H1 (cell line): ENCODE measurements at regions not wholly inside any gene's neighbourhood (a gene's known extent, or its start where the extent isn't known, plus 50 kb on each side); places are given as distances from the start of the nearest gene placed in this dataset.

Experiments
- CTCF ChIA-PET: fragments of 300-600 bp; sonication (Branson Sonifier 250); formaldehyde crosslinking; loops from one replicate; lab custom pipeline; 2021; ENCODE audit not compliant: partially characterized antibody; lab: Charles Lee
- POLR2A ChIA-PET: fragments of 300-600 bp; sonication (Branson Sonifier 250); formaldehyde crosslinking; loops from one replicate; lab custom pipeline; 2021; ENCODE audit warnings: inconsistent platforms; ENCODE audit not compliant: partially characterized antibody; lab: Charles Lee
- DNase-seq, 2 experiments: peaks; one replicate each; pipeline versions ENCODE4 v3.0.0 to v3.0.0-alpha.2; 2010 to 2022; ENCODE audit warnings: low spot score in 2 of 2, low read depth in 1 of 2, mixed read lengths in 1 of 2
- FAIRE-seq: peaks from 2 replicates; lab custom pipeline; 2011; peaks lifted over from hg19 to GRCh38; lab: Jason Lieb, UNC
- H2AFZ ChIP-seq: 2 replicates; pipeline ENCODE4 v1.8.1; 2012; ENCODE audit warnings: low read length, inconsistent platforms
- H2AK5ac ChIP-seq: 2 replicates; pipeline ENCODE4 v1.6.1; 2013; ENCODE audit warnings: low read depth, low read length
- H2BK120ac ChIP-seq: replicated peaks from 2 replicates; pipeline ENCODE3; 2013; ENCODE audit warnings: low read depth, low read length, inconsistent platforms
- H2BK12ac ChIP-seq: 2 replicates; pipeline ENCODE4 v1.6.1; 2013; ENCODE audit warnings: low read depth, low read length
- H2BK15ac ChIP-seq: 2 replicates; pipeline ENCODE4 v1.6.1; 2013; ENCODE audit warnings: low read length
- H2BK20ac ChIP-seq: 2 replicates; pipeline ENCODE4 v1.6.1; 2013; ENCODE audit warnings: low read length
- H2BK5ac ChIP-seq: 2 replicates; pipeline ENCODE4 v1.6.1; 2013; ENCODE audit warnings: low read depth, low read length
- H3K14ac ChIP-seq: 2 replicates; pipeline ENCODE4 v1.6.1; 2013; ENCODE audit warnings: inconsistent platforms; ENCODE audit not compliant: insufficient read length
- H3K18ac ChIP-seq: 2 replicates; pipeline ENCODE4 v1.6.1; 2013; ENCODE audit warnings: low read length; ENCODE audit errors: extremely low read depth
- H3K23ac ChIP-seq: 2 replicates; pipeline ENCODE4 v1.6.1; 2013; ENCODE audit warnings: inconsistent platforms; ENCODE audit not compliant: insufficient read length
- H3K23me2 ChIP-seq: 2 replicates; pipeline ENCODE4 v1.6.1; 2013; ENCODE audit warnings: low read depth, low read length
- H3K27ac ChIP-seq: 2 replicates; pipeline ENCODE4 v1.6.1; 2011; ENCODE audit warnings: low read depth, low read length, inconsistent platforms
- H3K27me3 ChIP-seq, 4 experiments: replicated peaks in 1 of 4; 1 replicate in 1 of 4; 2 replicates in 3 of 4; pipeline versions ENCODE4 v1.6.1 to v1.8.1; 2011 to 2013; ENCODE audit warnings: low read length in 3 of 4, mild to moderate bottlenecking in 3 of 4, inconsistent platforms in 2 of 4, mixed read lengths in 2 of 4, moderate library complexity in 1 of 4; ENCODE audit not compliant: control insufficient read depth in 3 of 4, insufficient read depth in 3 of 4; ENCODE audit errors: extremely low read depth in 1 of 4
- H3K36me3 ChIP-seq, 4 experiments: 2 replicates each; pipeline versions ENCODE4 v1.6.1 to v1.8.1; 2011 to 2013; ENCODE audit warnings: mild to moderate bottlenecking in 4 of 4, low read length in 3 of 4, moderate library complexity in 2 of 4, control low read depth in 1 of 4, inconsistent platforms in 1 of 4; ENCODE audit not compliant: insufficient read depth in 4 of 4, control insufficient read depth in 2 of 4
- H3K4ac ChIP-seq: replicated peaks from 2 replicates; pipeline ENCODE3; 2013; ENCODE audit warnings: low read length, low read depth, mixed read lengths, inconsistent platforms; ENCODE audit not compliant: insufficient read length
- H3K4me1 ChIP-seq, 4 experiments: replicated peaks in 1 of 4; 1 replicate in 1 of 4; 2 replicates in 3 of 4; pipeline versions ENCODE4 v1.6.1 to v1.8.1; 2011 to 2013; ENCODE audit warnings: low read length in 3 of 4, inconsistent platforms in 2 of 4, mixed read lengths in 1 of 4; ENCODE audit not compliant: insufficient read depth in 4 of 4, control insufficient read depth in 3 of 4
- H3K4me2 ChIP-seq, 2 experiments: 2 replicates each; pipeline versions ENCODE4 v1.6.1 to v1.8.1; 2011 to 2013; ENCODE audit warnings: low read depth in 2 of 2, low read length in 2 of 2, control low read depth in 1 of 2, inconsistent platforms in 1 of 2, mild to moderate bottlenecking in 1 of 2; ENCODE audit not compliant: insufficient read depth in 1 of 2
- H3K4me3 ChIP-seq, 4 experiments: fragments of 200-600, 300-600 bp in 1 of 4; sonication (generic), shearing (Covaris generic), sonication (Bioruptor Twin) in 1 of 4; 2 replicates each; pipeline versions ENCODE4 v1.5.1 to v1.8.1; 2011 to 2016; ENCODE audit warnings: low read length in 4 of 4, low read depth in 3 of 4, control low read depth in 2 of 4, inconsistent platforms in 2 of 4, mild to moderate bottlenecking in 2 of 4, mixed read lengths in 1 of 4, moderate library complexity in 1 of 4; ENCODE audit not compliant: insufficient read depth in 2 of 4; ENCODE audit errors: extremely low read depth in 1 of 4
- H3K56ac ChIP-seq: replicated peaks from 2 replicates; pipeline ENCODE3; 2013; ENCODE audit warnings: low read depth, mild to moderate bottlenecking, mixed read lengths, low read length, inconsistent platforms; ENCODE audit not compliant: insufficient read length
- H3K79me1 ChIP-seq: 2 replicates; pipeline ENCODE4 v1.6.1; 2013; ENCODE audit warnings: low read depth, low read length, control low read depth
- H3K79me2 ChIP-seq, 2 experiments: 2 replicates each; pipeline versions ENCODE4 v1.6.1 to v1.8.1; 2012 to 2013; ENCODE audit warnings: low read length in 2 of 2, mild to moderate bottlenecking in 2 of 2, inconsistent platforms in 1 of 2; ENCODE audit not compliant: insufficient read depth in 2 of 2, control insufficient read depth in 1 of 2
- H3K9ac ChIP-seq, 4 experiments: replicated peaks in 1 of 4; 1 replicate in 1 of 4; 2 replicates in 3 of 4; pipeline versions ENCODE4 v1.6.1 to v1.8.1; 2011 to 2013; ENCODE audit warnings: low read depth in 3 of 4, low read length in 3 of 4, control low read depth in 2 of 4, mild to moderate bottlenecking in 2 of 4, moderate library complexity in 2 of 4, inconsistent platforms in 1 of 4; ENCODE audit errors: extremely low read depth in 1 of 4
- H3K9me3 ChIP-seq, 2 experiments: 2 replicates each; pipeline versions ENCODE4 v1.6.1 to v1.8.1; 2012 to 2013; ENCODE audit warnings: mild to moderate bottlenecking in 2 of 2, moderate library complexity in 2 of 2, control low read depth in 1 of 2, inconsistent platforms in 1 of 2, low read depth in 1 of 2, low read length in 1 of 2, mixed read lengths in 1 of 2; ENCODE audit not compliant: insufficient read depth in 2 of 2
- H4K20me1 ChIP-seq, 2 experiments: replicated peaks in 1 of 2; 2 replicates each; pipeline versions ENCODE3 to v1.8.1; 2011 to 2013; ENCODE audit warnings: inconsistent platforms in 2 of 2, low read length in 2 of 2, mild to moderate bottlenecking in 1 of 2; ENCODE audit not compliant: insufficient read depth in 2 of 2, control insufficient read depth in 1 of 2
- H4K5ac ChIP-seq: 2 replicates; pipeline ENCODE4 v1.6.1; 2013; ENCODE audit warnings: low read length, low read depth, mixed read lengths, inconsistent platforms; ENCODE audit not compliant: insufficient read length
- H4K8ac ChIP-seq: 2 replicates; pipeline ENCODE4 v1.8.0; 2013; ENCODE audit warnings: mild to moderate bottlenecking, moderate library complexity, low read length, inconsistent platforms; ENCODE audit not compliant: insufficient read depth; ENCODE audit errors: extremely low read depth
- H4K91ac ChIP-seq: replicated peaks from 2 replicates; pipeline ENCODE3; 2013; ENCODE audit warnings: low read length, mixed read lengths, inconsistent platforms; ENCODE audit not compliant: insufficient read length
- CBX5 ChIP-seq: fragments of 300-800, 300-1000 bp; sonication (generic); IDR thresholded peaks from 2 replicates; pipeline ENCODE4 v1.7.1; 2016; ENCODE audit warnings: antibody characterized with exemption, low read length, low read depth
- CREB1 ChIP-seq: IDR thresholded peaks from 2 replicates; pipeline ENCODE4 v1.6.1; 2012; ENCODE audit warnings: inconsistent platforms
- CTBP2 ChIP-seq: IDR thresholded peaks from 2 replicates; pipeline ENCODE4 v1.7.0; 2011; ENCODE audit warnings: borderline replicate concordance, mild to moderate bottlenecking, moderate library complexity, mixed read lengths, low read length; ENCODE audit not compliant: insufficient read depth, insufficient read length
- GABPA ChIP-seq: IDR thresholded peaks from 2 replicates; pipeline ENCODE4 v1.6.1; 2011; ENCODE audit warnings: mild to moderate bottlenecking, low read length, moderate library complexity, borderline replicate concordance; ENCODE audit not compliant: insufficient read depth
- KDM1A ChIP-seq: fragments of 200-600, 300-600 bp; sonication (generic); IDR thresholded peaks from 2 replicates; pipeline ENCODE4 v1.7.1; 2016; ENCODE audit warnings: mild to moderate bottlenecking, low read length, borderline replicate concordance
- SIX5 ChIP-seq: IDR thresholded peaks from 2 replicates; pipeline ENCODE4 v1.6.1; 2011; ENCODE audit warnings: mild to moderate bottlenecking, low read depth, low read length
- TCF12 ChIP-seq: IDR thresholded peaks from 2 replicates; pipeline ENCODE4 v1.6.1; 2011; ENCODE audit warnings: low read depth, mild to moderate bottlenecking, low read length

DNA sequence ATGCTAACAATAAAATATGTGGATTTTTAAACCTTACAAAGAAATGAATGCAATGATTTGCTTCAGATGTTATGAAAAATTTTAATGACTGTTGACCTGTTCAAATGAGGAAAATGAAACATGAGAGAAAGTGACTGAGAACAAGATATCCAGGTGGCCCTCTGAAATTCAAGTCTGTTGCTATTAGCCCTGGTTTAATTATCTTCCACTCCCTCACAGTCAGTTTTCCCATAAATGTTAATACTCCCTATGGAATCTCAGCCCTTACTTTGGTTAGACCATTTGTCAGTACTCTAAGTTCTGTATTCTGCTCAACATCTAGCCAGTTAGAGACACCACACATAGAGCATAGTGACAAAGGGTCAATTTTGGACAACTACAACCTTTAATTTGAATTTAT, 327.8 kb downstream of the PDGFC start:
- ChIA-PET CTCF (no interaction called here), POLR2A (no interaction called here)
- Histone ChIP-seq H2BK20ac (no peak overlapping the region), H3K23ac (no peak overlapping the region), H3K4ac (no peak overlapping the region), H3K27ac (no peak overlapping the region), H2BK12ac (no peak overlapping the region), H3K4me3 (no peak overlapping the region), H3K9me3 (no peaks in the 10 kb centered on the region), H4K91ac (no peak overlapping the region), H3K56ac (no peak overlapping the region), H3K27me3 (no peaks in the 10 kb centered on the region), H3K4me2 (no peak overlapping the region), H2AK5ac (no peak overlapping the region), H2AFZ (no peak overlapping the region), H3K79me1 (no peaks in the 10 kb centered on the region), H3K18ac (no peak overlapping the region), H3K36me3 (no peaks in the 10 kb centered on the region), H4K5ac (no peak overlapping the region), H4K8ac (no peak overlapping the region), H3K23me2 (no peaks in the 10 kb centered on the region), H3K9ac (no peak overlapping the region), H2BK5ac (no peak overlapping the region), H2BK120ac (no peak overlapping the region), H3K4me1 (no peaks in the 10 kb centered on the region), H3K14ac (no peak overlapping the region), H4K20me1 (no peaks in the 10 kb centered on the region), H2BK15ac (no peak overlapping the region), H3K79me2 (no peaks in the 10 kb centered on the region)
- TF ChIP-seq GABPA: no peak
- no peak for TF ChIP-seq KDM1A
- TF ChIP-seq CREB1: no peak
- TF ChIP-seq TCF12: no peak
- no peak for TF ChIP-seq CTBP2
- TF ChIP-seq CBX5: no peak
- no peak for TF ChIP-seq SIX5
- DNase-seq: no peak
- FAIRE-seq: no peak
